ENCODE measurements at regions not wholly inside any gene's neighbourhood (a gene's known extent, or its start where the extent isn't known, plus 50 kb on each side); places are given as distances from the start of the nearest gene placed in this dataset.

DNA sequence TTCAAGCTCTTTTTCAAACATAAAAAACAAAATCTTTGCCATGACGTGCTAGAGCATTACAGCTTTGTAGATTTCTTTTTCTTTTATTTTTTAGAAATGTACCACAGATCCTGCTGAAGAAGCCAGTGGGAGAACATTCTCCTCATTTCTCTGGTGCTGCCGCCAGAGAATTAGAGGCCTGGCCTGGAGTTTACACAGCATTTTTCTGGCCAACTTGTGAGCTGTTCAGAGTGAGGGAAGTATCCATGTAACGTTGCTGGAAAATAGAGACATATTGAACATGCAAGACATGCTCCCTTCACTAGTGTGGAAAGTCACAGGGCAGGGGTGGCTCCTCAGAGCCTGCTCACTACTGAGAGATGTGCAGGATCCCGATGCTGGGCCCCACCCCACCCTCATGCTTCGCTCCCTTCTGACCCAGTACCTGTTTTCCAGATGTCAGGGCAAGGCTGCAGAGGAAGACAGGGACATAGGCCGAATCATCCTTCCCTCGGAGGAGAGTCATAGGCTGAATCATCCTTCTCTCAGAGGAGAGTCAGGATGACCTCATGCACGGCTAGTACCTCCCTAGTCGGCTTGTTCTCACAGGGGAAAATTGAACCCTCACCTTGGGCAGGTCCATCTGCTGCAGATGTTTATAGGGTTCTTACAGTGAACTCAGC lies 298.5 kb downstream of the INSIG2 start:
- WGBS (ENCODE audit: low lambda C conversion rate) = 11% methylated on average over 8 of the region's 9 CpGs
- H3K4me2 ChIP-seq = 0 out of 2 replicates have a peak overlapping the region, but pooled peaks have one; percentile 33
- DNase-seq = no peak

GRCh38 chr2:118380915-118381653 lies 292.8 kb downstream of the INSIG2 start:
- Histone ChIP-seq H3K27ac (ENCODE audit: low read depth in 2 of 2, low read length in 1 of 2) (no peak overlapping the region), H3K9me2 (no peaks in the 10 kb centered on the region), H3K79me2 (ENCODE audit: insufficient read depth) (no peaks in the 10 kb centered on the region), H3K4me3 (ENCODE audit: low read depth in 2 of 2, low read length in 1 of 2) (no peak overlapping the region), H3K4me2 (no peak overlapping the region), H3K27me3 (ENCODE audit: insufficient read depth) (peaks cover 9% of the 10 kb centered on the region; the same call in 1 of the 2 replicates), H3K4me1 (ENCODE audit: control insufficient read depth in 1 of 2, insufficient read depth in 2 of 2, low read depth in 1 of 2, low read length in 1 of 2) (no peaks in the 10 kb centered on the region), H4K20me1 (ENCODE audit: insufficient read depth) (no peaks in the 10 kb centered on the region), H2AFZ (ENCODE audit: low read depth) (no peak overlapping the region), H3K9ac (no peak overlapping the region), H3F3A (replicated peaks; ENCODE audit: insufficient read depth) (no peaks in the 10 kb centered on the region), H3K36me3 (replicated peaks in 1 of 2; ENCODE audit: control insufficient read depth in 1 of 2, insufficient read depth in 2 of 2, low read length in 1 of 2) (no peaks in the 10 kb centered on the region), H3K9me3 (no peaks in the 10 kb centered on the region)
- ChIA-PET CTCF (no interaction called here), POLR2A (no interaction called here)
- WGBS (ENCODE audit: low lambda C conversion rate) = 7% methylated on average over 3 of the region's 3 CpGs
- no peak for DNase-seq
- TF ChIP-seq IRF3 (IDR thresholded peaks at IDR 0.05; ENCODE audit: low read depth, low read length) = no peak
- TF ChIP-seq CHD2 (IDR thresholded peaks at IDR 0.05; ENCODE audit: low read length, partially characterized antibody) = no peak
- no peak for TF ChIP-seq RCOR1 (IDR thresholded peaks at IDR 0.05; ENCODE audit: low read length)
- TF ChIP-seq JUND (IDR thresholded peaks at IDR 0.05) = no peak
- no peak for TF ChIP-seq TEAD4 (IDR thresholded peaks at IDR 0.05; ENCODE audit: borderline replicate concordance, insufficient read depth)
- TF ChIP-seq TCF12 (IDR thresholded peaks at IDR 0.05) = no peak
- TF ChIP-seq, protein P1, sequence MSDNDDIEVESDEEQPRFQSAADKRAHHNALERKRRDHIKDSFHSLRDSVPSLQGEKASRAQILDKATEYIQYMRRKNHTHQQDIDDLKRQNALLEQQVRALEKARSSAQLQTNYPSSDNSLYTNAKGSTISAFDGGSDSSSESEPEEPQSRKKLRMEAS (IDR thresholded peaks at IDR 0.05; ENCODE audit: low read depth) = no peak
- TF ChIP-seq NRF1 (IDR thresholded peaks at IDR 0.05; ENCODE audit: low read depth, low read length) = no peak
- TF ChIP-seq RXRA (IDR thresholded peaks at IDR 0.05; ENCODE audit: borderline replicate concordance, low read depth) = no peak
- no peak for TF ChIP-seq ELF1 (IDR thresholded peaks at IDR 0.05)
- TF ChIP-seq RAD21 (IDR thresholded peaks at IDR 0.05; ENCODE audit: low read length) = no peak
- TF ChIP-seq, protein P2, sequence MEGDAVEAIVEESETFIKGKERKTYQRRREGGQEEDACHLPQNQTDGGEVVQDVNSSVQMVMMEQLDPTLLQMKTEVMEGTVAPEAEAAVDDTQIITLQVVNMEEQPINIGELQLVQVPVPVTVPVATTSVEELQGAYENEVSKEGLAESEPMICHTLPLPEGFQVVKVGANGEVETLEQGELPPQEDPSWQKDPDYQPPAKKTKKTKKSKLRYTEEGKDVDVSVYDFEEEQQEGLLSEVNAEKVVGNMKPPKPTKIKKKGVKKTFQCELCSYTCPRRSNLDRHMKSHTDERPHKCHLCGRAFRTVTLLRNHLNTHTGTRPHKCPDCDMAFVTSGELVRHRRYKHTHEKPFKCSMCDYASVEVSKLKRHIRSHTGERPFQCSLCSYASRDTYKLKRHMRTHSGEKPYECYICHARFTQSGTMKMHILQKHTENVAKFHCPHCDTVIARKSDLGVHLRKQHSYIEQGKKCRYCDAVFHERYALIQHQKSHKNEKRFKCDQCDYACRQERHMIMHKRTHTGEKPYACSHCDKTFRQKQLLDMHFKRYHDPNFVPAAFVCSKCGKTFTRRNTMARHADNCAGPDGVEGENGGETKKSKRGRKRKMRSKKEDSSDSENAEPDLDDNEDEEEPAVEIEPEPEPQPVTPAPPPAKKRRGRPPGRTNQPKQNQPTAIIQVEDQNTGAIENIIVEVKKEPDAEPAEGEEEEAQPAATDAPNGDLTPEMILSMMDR (IDR thresholded peaks at IDR 0.05) = no peak
- TF ChIP-seq, protein P3, sequence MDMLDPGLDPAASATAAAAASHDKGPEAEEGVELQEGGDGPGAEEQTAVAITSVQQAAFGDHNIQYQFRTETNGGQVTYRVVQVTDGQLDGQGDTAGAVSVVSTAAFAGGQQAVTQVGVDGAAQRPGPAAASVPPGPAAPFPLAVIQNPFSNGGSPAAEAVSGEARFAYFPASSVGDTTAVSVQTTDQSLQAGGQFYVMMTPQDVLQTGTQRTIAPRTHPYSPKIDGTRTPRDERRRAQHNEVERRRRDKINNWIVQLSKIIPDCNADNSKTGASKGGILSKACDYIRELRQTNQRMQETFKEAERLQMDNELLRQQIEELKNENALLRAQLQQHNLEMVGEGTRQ (IDR thresholded peaks at IDR 0.05; ENCODE audit: borderline replicate concordance, low read depth, low read length) = no peak

More for the DNA sequence above, 298.5 kb downstream of the INSIG2 start:
- Histone ChIP-seq H3K9me3 (no peaks in the 10 kb centered on the region), H3K4me3 (ENCODE audit: low read depth in 2 of 2, low read length in 1 of 2) (no peak overlapping the region), H2AFZ (ENCODE audit: low read depth) (no peak overlapping the region), H3K9ac (no peak overlapping the region), H3K27me3 (ENCODE audit: insufficient read depth) (no peaks in the 10 kb centered on the region), H3F3A (replicated peaks; ENCODE audit: insufficient read depth) (peaks cover 4% of the 10 kb centered on the region), H3K27ac (ENCODE audit: low read depth in 2 of 2, low read length in 1 of 2) (peak overlapping the region in 1 of 2 experiments; percentile 44; a peak in 2 of 4 replicates), H3K36me3 (replicated peaks in 1 of 2; ENCODE audit: control insufficient read depth in 1 of 2, insufficient read depth in 2 of 2, low read length in 1 of 2) (no peaks in the 10 kb centered on the region), H3K4me1 (ENCODE audit: control insufficient read depth in 1 of 2, insufficient read depth in 2 of 2, low read depth in 1 of 2, low read length in 1 of 2) (no peaks in the 10 kb centered on the region; a peak in 1 of 4 replicates), H3K79me2 (ENCODE audit: insufficient read depth) (no peaks in the 10 kb centered on the region), H4K20me1 (ENCODE audit: insufficient read depth) (no peaks in the 10 kb centered on the region), H3K9me2 (no peaks in the 10 kb centered on the region)
- TF ChIP-seq FOSL2 (IDR thresholded peaks at IDR 0.05; ENCODE audit: borderline replicate concordance, low read depth) = peak; percentile 54; the same call in 1 of the 2 replicates
- TF ChIP-seq, protein P2 (IDR thresholded peaks at IDR 0.05) = no peak
- TF ChIP-seq JUND (IDR thresholded peaks at IDR 0.05) = peak; percentile 16; the same call in 1 of the 2 replicates
- peak; percentile 31 for TF ChIP-seq TCF12 (IDR thresholded peaks at IDR 0.05)
- TF ChIP-seq MXI1 (IDR thresholded peaks at IDR 0.05; ENCODE audit: low read depth, low read length) = no peak
- no peak for TF ChIP-seq FOXJ3 (CRISPR knock-in tag; IDR thresholded peaks at IDR 0.05)
- TF ChIP-seq, protein P4, sequence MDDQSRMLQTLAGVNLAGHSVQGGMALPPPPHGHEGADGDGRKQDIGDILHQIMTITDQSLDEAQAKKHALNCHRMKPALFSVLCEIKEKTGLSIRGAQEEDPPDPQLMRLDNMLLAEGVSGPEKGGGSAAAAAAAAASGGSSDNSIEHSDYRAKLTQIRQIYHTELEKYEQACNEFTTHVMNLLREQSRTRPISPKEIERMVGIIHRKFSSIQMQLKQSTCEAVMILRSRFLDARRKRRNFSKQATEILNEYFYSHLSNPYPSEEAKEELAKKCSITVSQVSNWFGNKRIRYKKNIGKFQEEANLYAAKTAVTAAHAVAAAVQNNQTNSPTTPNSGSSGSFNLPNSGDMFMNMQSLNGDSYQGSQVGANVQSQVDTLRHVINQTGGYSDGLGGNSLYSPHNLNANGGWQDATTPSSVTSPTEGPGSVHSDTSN (IDR thresholded peaks at IDR 0.05) = 0 out of 2 replicates have a peak, but pooled peaks have one; percentile 28
- TF ChIP-seq EP300 (IDR thresholded peaks at IDR 0.05; ENCODE audit: borderline replicate concordance in 1 of 2, low read depth in 1 of 2, low read length in 1 of 2) = no peak
- POLR2A ChIA-PET = no interaction called here
- CTCF ChIA-PET = interaction anchor here (0.7 kb wide), 1 partner anchor 266 kb away, joined by 3 read pairs; no protein-coding TSS in a partner anchor
